GM13976 (cell line): ENCODE measurements at regions not wholly inside any gene's neighbourhood (a gene's known extent, or its start where the extent isn't known, plus 50 kb on each side); places are given as distances from the start of the nearest gene placed in this dataset.

Experiments
- DNase-seq: peaks from one replicate; pipeline ENCODE4 v3.0.0; 2012; ENCODE audit warnings: low spot score
- CTCF ChIP-seq: IDR thresholded peaks from 2 replicates; pipeline ENCODE4 v1.5.1; 2012; ENCODE audit warnings: borderline replicate concordance, mild to moderate bottlenecking; ENCODE audit not compliant: insufficient read depth; ENCODE audit errors: extremely low read depth, missing control alignments, control extremely low read depth
- in situ Hi-C: fragments of 300-500 bp; cut with MboI; formaldehyde crosslinking; loops from one replicate; pipeline ENCODE4 v1.12.0; 2022; ENCODE audit warnings: low sequenced_read_pairs, mixed read lengths, inconsistent platforms; ENCODE audit not compliant: unreplicated experiment

- no peak for TF ChIP-seq CTCF
- in situ Hi-C loops: no loop called here
- DNase-seq: no peak
These were observed 150.5 kb upstream of the TWIST2 start for GRCh38 chr2:238697193-238698071.

GRCh38 chr2:238698072-238698352 is 149.9 kb upstream of the TWIST2 start:
- in situ Hi-C loops: no loop called here
- TF ChIP-seq CTCF: no peak

GRCh38 chr2:238698451-238699306 is 149.2 kb upstream of the TWIST2 start:
- no peak for TF ChIP-seq CTCF
- DNase-seq: no peak
- in situ Hi-C loops: no loop called here

More at GRCh38 chr2:238698072-238698352, 149.9 kb upstream of the TWIST2 start:
- DNase-seq: no peak

GRCh38 chr2:238699307-238700116 is 148.4 kb upstream of the TWIST2 start:
- TF ChIP-seq CTCF: no peak

GRCh38 chr2:238700117-238700457 is 147.8 kb upstream of the TWIST2 start:
- DNase-seq: no peak
- in situ Hi-C loops: no loop called here
- TF ChIP-seq CTCF: no peak

More at GRCh38 chr2:238699307-238700116, 148.4 kb upstream of the TWIST2 start:
- in situ Hi-C loops: no loop called here
- DNase-seq: no peak
